Inferior parietal cortex (tissue), 1 donor: ENCODE measurements at regions not wholly inside any gene's neighbourhood (a gene's known extent, or its start where the extent isn't known, plus 50 kb on each side); places are given as distances from the start of the nearest gene placed in this dataset.
"Not testable (repeated sequence)": the region's sequence is repeated elsewhere in the genome, so short reads cannot be mapped to it uniquely, and the experiment has no call there.

Experiments used
- DNase-seq: peaks from one replicate; pipeline ENCODE4 v3.0.0-alpha.2; 2016; ENCODE audit errors: extremely low spot score

DNA sequence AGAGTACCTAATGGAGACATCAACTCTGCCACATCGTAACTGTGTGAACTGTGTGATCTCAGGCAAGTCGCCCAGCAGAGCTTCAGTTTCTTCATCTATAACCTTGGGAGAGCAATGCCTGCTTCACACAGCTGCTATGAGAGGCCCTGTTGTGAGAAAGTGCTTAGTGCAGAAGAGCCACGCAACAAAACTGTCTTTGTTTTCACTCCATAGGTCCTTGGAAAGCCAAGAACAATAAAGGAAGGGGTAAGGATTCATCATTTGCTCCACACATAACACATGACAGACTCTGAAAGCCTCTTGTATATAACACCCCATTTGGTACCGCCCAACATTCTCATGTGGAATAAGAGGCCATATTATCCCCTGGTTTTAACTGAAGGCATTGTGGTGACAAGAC is 231.9 kb upstream of the ISX start:
- no peak for DNase-seq

DNA sequence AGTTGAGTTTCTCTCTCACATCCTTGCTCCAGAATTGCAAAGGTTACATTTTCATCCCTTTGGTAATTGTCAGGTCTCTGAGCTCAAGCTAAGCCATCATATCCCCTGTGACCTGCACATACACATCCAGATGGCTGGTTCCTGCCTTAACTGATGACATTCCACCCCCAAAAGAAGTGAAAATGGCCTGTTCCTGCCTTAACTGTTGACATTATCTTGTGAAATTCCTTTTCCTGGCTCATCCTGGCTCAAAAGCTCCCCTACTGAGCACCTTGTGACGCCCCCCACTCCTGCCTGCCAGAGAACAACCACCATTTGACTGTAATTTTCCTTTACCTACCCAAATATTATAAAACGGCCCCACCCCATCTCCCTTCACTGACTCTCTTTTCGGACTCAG is 231.4 kb upstream of the ISX start:
- not testable (repeated sequence) for DNase-seq

DNA sequence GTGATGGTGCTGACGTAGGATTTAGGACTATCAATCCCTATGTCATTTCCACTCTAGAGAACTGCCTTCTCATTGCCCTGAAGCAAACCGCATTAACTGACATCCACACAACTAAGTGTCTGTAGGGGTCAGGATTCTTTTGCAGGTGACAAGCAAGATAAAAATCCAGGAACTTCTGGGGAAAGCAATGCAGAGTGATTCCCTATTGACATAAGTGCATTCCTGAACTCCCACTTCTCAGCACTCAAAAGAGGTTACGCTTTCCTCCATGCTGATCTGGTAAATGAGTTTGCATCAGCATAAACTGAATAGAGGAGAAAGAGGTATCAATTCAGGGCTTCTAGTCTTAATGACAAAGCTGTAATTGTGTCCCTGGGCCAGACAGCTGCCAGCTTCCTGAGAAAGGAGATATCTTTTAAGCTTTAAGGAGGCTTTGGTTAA is 224.6 kb upstream of the ISX start:
- no peak for DNase-seq

DNA sequence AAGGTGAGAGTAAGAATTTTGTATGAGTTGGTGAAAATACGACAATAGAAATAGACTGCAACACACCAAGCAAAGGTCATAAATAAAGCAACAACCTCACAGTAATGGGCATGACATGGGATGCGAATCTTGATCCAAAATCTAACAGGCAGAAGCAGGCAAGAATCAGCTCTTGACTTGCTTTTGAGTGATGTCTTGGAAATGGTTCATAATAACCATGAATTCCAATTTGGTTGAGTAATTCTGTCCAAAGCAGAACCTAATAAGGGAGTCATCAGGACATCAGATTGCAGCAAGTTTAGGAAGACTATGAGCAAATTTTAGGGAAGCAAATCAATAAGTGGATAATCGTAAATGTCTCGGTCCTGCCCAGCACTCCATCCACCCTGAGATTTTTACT is 224.0 kb upstream of the ISX start:
- DNase-seq, result no peak

GRCh38 chr22:34842630-34843029 is 223.3 kb upstream of the ISX start:
- DNase-seq, result no peak

- not testable (repeated sequence) for DNase-seq
Measured at GRCh38 chr22:34843743-34844142, 222.2 kb upstream of the ISX start.

- DNase-seq, result no peak
Measured at GRCh38 chr22:34845391-34845790, 220.6 kb upstream of the ISX start.

GRCh38 chr22:34847072-34847471 is 218.9 kb upstream of the ISX start:
- DNase-seq, result no peak

DNA sequence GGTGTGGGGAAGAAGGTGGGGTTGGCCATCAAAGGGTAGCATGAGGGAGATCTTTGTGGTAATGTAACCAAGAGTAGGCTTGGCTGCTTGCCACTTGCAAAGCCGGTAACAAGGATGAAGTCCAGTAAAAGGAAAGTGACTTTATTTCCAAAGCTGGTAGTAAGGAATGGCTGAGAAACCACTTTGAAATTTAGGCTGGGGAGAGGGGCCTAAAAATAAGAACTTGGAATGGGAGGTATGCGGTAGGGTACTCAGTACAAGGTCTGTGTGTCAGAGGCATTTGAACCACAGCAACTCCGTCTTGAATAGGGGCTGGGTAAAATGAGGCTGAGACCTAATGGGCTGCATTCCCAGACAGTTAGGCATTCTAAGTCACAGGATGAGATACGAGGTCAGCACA is 216.0 kb upstream of the ISX start:
- DNase-seq, result no peak

- no peak for DNase-seq
Measured at GRCh38 chr22:34851918-34852662, 213.9 kb upstream of the ISX start.

DNA sequence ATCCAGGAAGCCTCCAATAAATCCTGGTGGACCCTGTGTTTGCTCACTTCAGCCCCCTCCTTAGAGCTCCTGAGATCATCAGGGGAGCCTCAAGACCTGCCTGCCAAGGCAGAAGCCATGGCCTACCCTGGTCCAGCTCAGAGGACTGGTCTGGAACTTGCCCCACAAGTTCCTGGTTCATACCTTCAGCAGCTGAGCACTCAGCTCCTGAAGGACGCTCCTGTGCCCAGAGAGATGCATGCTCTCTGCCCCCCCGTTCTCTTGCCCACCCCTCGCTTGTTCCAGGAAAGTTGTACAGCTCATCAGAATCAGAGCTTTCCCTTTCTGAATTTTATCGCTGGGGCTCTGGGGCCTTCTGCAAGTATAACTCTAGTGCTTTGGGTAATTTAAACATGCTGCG is 210.5 kb upstream of the ISX start:
- no peak for DNase-seq

DNA sequence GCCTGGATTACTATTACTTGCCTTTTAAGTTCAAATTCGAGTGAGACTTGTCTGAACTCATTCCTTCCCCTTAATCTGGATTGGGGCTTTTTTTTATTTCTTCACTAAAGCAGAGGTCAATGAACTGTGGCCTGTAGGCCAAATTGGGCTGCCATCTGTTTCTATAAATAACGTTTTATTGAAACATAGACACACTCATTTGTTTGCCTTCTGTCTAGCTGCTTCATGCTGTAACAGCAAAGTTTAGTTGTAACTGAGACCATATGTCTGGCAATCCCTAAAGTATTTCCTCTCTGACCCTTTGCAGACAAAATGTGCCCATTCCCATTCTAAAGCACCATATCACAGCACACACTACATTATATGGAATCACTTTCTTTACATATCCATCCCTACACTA is 207.9 kb upstream of the ISX start:
- no peak for DNase-seq

DNA sequence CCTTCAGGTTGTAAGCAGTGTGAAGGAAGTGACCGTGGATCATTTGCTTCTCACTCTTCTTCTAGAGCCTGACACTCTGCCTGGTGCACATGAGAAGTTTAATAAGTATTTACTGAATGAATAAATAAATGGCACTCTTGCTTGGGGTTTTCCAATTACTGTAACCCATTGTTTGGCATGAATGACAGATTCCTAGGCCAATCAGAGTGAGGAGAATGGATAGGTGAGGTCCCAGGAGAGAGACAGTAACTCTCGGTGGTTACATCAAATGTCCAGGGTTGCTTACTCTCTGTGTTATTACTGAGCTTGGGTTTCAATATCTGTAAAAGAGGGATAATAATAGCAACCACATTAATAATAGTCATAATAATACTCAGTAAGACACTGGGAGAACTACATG is 204.2 kb upstream of the ISX start:
- no peak for DNase-seq

GRCh38 chr22:34866081-34866480 is 199.9 kb upstream of the ISX start:
- no peak for DNase-seq

GRCh38 chr22:34866495-34867131 is 199.3 kb upstream of the ISX start:
- DNase-seq, result no peak

DNA sequence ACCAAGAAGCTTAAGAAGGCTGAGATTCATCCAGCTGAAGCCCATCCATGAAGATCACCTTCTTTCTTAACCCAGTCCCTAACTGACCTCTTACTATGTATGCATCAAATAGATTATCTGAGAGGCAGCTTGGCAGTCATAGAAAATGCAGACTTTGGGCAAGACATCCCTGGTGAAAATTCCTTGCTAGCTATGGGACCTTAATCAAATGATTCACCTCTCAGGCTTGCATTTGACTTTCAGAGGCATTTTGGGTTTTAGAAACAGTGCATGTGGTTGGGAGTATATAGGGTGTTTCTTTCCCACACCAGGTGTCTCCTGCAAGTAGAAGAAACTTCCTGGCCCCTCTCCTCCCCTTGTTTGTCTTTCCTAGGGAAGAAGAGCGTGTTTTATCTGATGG is 188.5 kb upstream of the ISX start:
- DNase-seq, result no peak

GRCh38 chr22:34878171-34878570 is 187.8 kb upstream of the ISX start:
- DNase-seq, result no peak

DNA sequence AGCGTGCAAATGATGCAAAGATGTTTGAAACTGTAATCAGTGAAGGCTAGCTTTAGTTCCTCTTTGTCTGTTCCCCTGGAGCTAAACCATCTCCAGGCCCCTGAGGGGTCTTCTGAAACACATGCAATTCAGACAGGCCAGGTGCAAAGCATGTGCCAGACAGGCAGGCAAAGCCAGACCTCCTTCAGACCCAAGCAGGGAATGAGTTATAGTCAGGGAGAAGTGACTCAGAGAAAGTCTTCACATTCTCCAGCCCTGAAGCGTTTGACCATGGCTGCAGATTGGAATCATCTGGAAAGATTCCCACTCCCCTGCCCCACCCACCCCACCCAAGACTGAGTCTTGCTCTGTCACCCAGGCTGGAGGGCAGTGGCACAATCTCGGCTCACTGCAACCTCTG is 187.0 kb upstream of the ISX start:
- no peak for DNase-seq

DNA sequence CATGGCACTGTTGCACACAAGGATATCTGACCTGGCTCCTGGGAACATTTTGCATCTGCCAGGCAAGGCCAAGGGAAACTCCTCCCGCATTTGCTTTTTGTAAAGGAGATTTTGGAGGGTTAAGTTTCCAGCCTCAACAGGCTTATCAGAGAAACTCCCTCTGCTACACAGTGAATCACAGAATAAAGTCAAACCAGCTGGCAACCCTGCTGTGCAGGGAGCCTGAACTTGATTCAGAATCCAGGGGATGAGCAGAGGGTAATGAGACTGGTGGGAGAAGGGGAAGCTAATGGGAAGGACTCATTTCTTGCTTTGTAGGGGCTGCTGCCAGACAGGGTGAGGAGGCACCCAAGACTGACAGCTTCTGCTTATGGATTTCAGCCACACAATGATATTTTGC is 185.3 kb upstream of the ISX start:
- no peak for DNase-seq

- no peak for DNase-seq
Measured at GRCh38 chr22:34881453-34881852, 184.5 kb upstream of the ISX start.

DNA sequence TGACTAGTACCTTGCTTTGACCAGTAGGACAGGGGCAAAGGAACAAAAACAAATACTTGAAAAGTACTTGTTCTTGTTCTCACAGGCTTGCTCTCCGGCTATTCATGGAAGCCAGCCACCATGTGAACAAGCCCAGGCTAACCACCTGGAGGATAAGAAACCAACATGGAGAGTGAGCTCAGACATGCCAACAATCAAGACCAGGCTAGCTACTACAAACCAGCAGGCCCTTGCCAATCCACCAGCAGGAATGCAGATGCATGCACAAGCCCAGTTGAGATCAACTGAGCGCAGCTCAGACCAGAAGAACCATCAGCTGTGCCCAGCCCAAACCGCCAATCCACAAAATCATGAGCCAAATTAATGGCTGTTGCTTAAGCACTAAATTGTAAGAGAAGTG is 180.1 kb upstream of the ISX start:
- no peak for DNase-seq

- DNase-seq, result no peak
Measured at GRCh38 chr22:34886391-34886790, 179.6 kb upstream of the ISX start.

- no peak for DNase-seq
Measured at GRCh38 chr22:34886812-34887211, 179.1 kb upstream of the ISX start.

- DNase-seq, result no peak
Measured at GRCh38 chr22:34897126-34897525, 168.8 kb upstream of the ISX start.
